MM.1S (cell line): ENCODE measurements at regions not wholly inside any gene's neighbourhood (a gene's known extent, or its start where the extent isn't known, plus 50 kb on each side); places are given as distances from the start of the nearest gene placed in this dataset.

Source experiments
- DNase-seq: peaks from one replicate; pipeline ENCODE4 v3.0.0-alpha.2; 2015
- H2AFZ ChIP-seq: fragments of 300-600 bp; sonication (generic); 2 replicates; pipeline ENCODE4 v1.6.0; 2016; ENCODE audit warnings: antibody characterized with exemption, low read length
- H3F3A ChIP-seq: fragments of 300-600 bp; sonication (generic); 2 replicates; pipeline ENCODE4 v1.6.1; 2016; ENCODE audit warnings: mild to moderate bottlenecking, antibody characterized with exemption, low read length, moderate library complexity, mixed read lengths; ENCODE audit not compliant: insufficient read depth
- H3K27ac ChIP-seq: fragments of 300-600 bp; sonication (generic); 2 replicates; pipeline ENCODE4 v1.5.1; 2016; ENCODE audit warnings: mild to moderate bottlenecking, low read length
- H3K27me3 ChIP-seq: fragments of 300-600 bp; sonication (generic); replicated peaks from 2 replicates; pipeline ENCODE4 v1.6.0; 2016; ENCODE audit warnings: low read length; ENCODE audit not compliant: insufficient read depth
- H3K36me3 ChIP-seq: fragments of 300-600 bp; sonication (generic); replicated peaks from 2 replicates; pipeline ENCODE4 v1.6.1; 2016; ENCODE audit warnings: mild to moderate bottlenecking, low read length, mixed read lengths; ENCODE audit not compliant: insufficient read depth
- H3K4me1 ChIP-seq: fragments of 300-600 bp; sonication (generic); 2 replicates; pipeline ENCODE4 v1.6.1; 2016; ENCODE audit warnings: low read length, mixed read lengths
- H3K4me2 ChIP-seq: fragments of 300-600 bp; sonication (generic); 2 replicates; pipeline ENCODE4 v1.6.0; 2016; ENCODE audit warnings: low read depth, low read length
- H3K4me3 ChIP-seq: fragments of 300-600 bp; sonication (generic); 2 replicates; pipeline ENCODE4 v1.5.1; 2016; ENCODE audit warnings: low read length, mixed read lengths
- H3K79me2 ChIP-seq: fragments of 300-600 bp; sonication (generic); 2 replicates; pipeline ENCODE4 v1.6.1; 2016; ENCODE audit warnings: mixed run types, low read length, mixed read lengths
- H3K9ac ChIP-seq: fragments of 300-600 bp; sonication (generic); 2 replicates; pipeline ENCODE4 v1.6.1; 2016; ENCODE audit warnings: low read length, mixed read lengths
- H3K9me2 ChIP-seq: fragments of 300-600 bp; sonication (generic); replicated peaks from 2 replicates; pipeline ENCODE4 v1.6.1; 2016; ENCODE audit warnings: mild to moderate bottlenecking, low read length, mixed read lengths; ENCODE audit not compliant: insufficient read depth
- H3K9me3 ChIP-seq: fragments of 300-600 bp; sonication (generic); replicated peaks from 2 replicates; pipeline ENCODE4 v1.6.1; 2016; ENCODE audit warnings: mild to moderate bottlenecking, low read length, mixed read lengths; ENCODE audit not compliant: insufficient read depth
- H4K20me1 ChIP-seq: fragments of 300-600 bp; sonication (generic); 2 replicates; pipeline ENCODE4 v1.6.1; 2016; ENCODE audit warnings: mild to moderate bottlenecking, low read length, moderate library complexity, mixed read lengths; ENCODE audit not compliant: insufficient read depth
- CTCF ChIP-seq: fragments of 300-600 bp; sonication (generic); IDR thresholded peaks from 2 replicates; pipeline ENCODE4 v1.5.1; 2016; ENCODE audit warnings: antibody characterized with exemption, low read length, mixed read lengths
- EZH2 ChIP-seq: fragments of 300-600 bp; sonication (generic); optimal IDR thresholded peaks from 2 replicates; pipeline ENCODE3; 2017; ENCODE audit warnings: low read depth, mild to moderate bottlenecking, antibody characterized with exemption, low read length, mixed read lengths
- EZH2phosphoT487 ChIP-seq: fragments of 300-600 bp; sonication (generic); IDR thresholded peaks from 2 replicates; pipeline ENCODE4 v1.6.1; 2018; ENCODE audit warnings: antibody characterized with exemption, low read length

- no peak overlapping the region for H3K4me2 ChIP-seq
- TF ChIP-seq EZH2 (no peak), CTCF (no peak), EZH2phosphoT487 (no peak)
Observed at GRCh38 chr9:99353408-99353807, 131.3 kb downstream of the SEC61B start.

GRCh38 chr9:99354104-99354503, 132.0 kb downstream of the SEC61B start:
- no peaks in the 10 kb centered on the region for H3K4me1 ChIP-seq
- H3K79me2 ChIP-seq = no peaks in the 10 kb centered on the region
- DNase-seq = no peak
- H2AFZ ChIP-seq = no peak overlapping the region
- no peaks in the 10 kb centered on the region for H3F3A ChIP-seq
- no peak overlapping the region for H3K4me3 ChIP-seq
- no peak overlapping the region for H3K9ac ChIP-seq
- no peaks in the 10 kb centered on the region for H3K36me3 ChIP-seq
- H4K20me1 ChIP-seq = no peaks in the 10 kb centered on the region
- no peaks in the 10 kb centered on the region for H3K9me3 ChIP-seq
- H3K9me2 ChIP-seq = no peaks in the 10 kb centered on the region
- H3K4me2 ChIP-seq = no peak overlapping the region
- no peaks in the 10 kb centered on the region for H3K27me3 ChIP-seq
- H3K27ac ChIP-seq = no peak overlapping the region
- TF ChIP-seq CTCF (no peak), EZH2 (no peak), EZH2phosphoT487 (no peak)

More at GRCh38 chr9:99353408-99353807, 131.3 kb downstream of the SEC61B start:
- Histone ChIP-seq H3K27ac (no peak overlapping the region), H4K20me1 (no peaks in the 10 kb centered on the region), H3K4me1 (no peaks in the 10 kb centered on the region), H3K36me3 (no peaks in the 10 kb centered on the region), H3K79me2 (no peaks in the 10 kb centered on the region), H3K27me3 (no peaks in the 10 kb centered on the region), H3K9me2 (no peaks in the 10 kb centered on the region), H3K4me3 (no peak overlapping the region), H3F3A (no peaks in the 10 kb centered on the region), H3K9me3 (no peaks in the 10 kb centered on the region), H2AFZ (no peak overlapping the region), H3K9ac (no peak overlapping the region)
- no peak for DNase-seq

- no peak overlapping the region for H3K4me3 ChIP-seq
- TF ChIP-seq EZH2 (no peak), CTCF (no peak), EZH2phosphoT487 (no peak)
- no peak overlapping the region for H2AFZ ChIP-seq
- DNase-seq = no peak
- H3F3A ChIP-seq = no peaks in the 10 kb centered on the region
- H3K36me3 ChIP-seq = no peaks in the 10 kb centered on the region
- H3K4me1 ChIP-seq = no peaks in the 10 kb centered on the region
- H3K9me2 ChIP-seq = no peaks in the 10 kb centered on the region
- no peaks in the 10 kb centered on the region for H3K9me3 ChIP-seq
- no peaks in the 10 kb centered on the region for H3K79me2 ChIP-seq
- no peaks in the 10 kb centered on the region for H3K27me3 ChIP-seq
- H3K9ac ChIP-seq = no peak overlapping the region
- H3K27ac ChIP-seq = no peak overlapping the region
- H3K4me2 ChIP-seq = no peak overlapping the region
- H4K20me1 ChIP-seq = no peaks in the 10 kb centered on the region
Observed at GRCh38 chr9:99356512-99356971, 134.5 kb downstream of the SEC61B start.
